Left ventricle myocardium inferior (tissue), 1 donor: ENCODE measurements at regions not wholly inside any gene's neighbourhood (a gene's known extent, or its start where the extent isn't known, plus 50 kb on each side); places are given as distances from the start of the nearest gene placed in this dataset.

Experiments
- DNase-seq: peaks from one replicate; pipeline ENCODE4 v3.0.0-alpha.2; 2020
- H3K27ac ChIP-seq: fragments of 200-600 bp; replicated peaks from 2 replicates; pipeline ENCODE4 v1.8.0; 2021
- H3K27me3 ChIP-seq: fragments of 200-600 bp; 2 replicates; pipeline ENCODE4 v1.8.0; 2021; ENCODE audit warnings: low read depth
- H3K36me3 ChIP-seq: fragments of 200-600 bp; 2 replicates; pipeline ENCODE4 v1.8.0; 2021
- H3K4me1 ChIP-seq: fragments of 200-600 bp; 2 replicates; pipeline ENCODE4 v1.8.0; 2021
- H3K4me3 ChIP-seq: fragments of 200-600 bp; 2 replicates; pipeline ENCODE4 v1.8.0; 2021; ENCODE audit warnings: mild to moderate bottlenecking, moderate library complexity
- H3K9me3 ChIP-seq: fragments of 200-600 bp; replicated peaks from 2 replicates; pipeline ENCODE4 v1.8.0; 2021
- intact Hi-C: fragments of 100-400 bp; cut with micrococcal nuclease; formaldehyde crosslinking; loops from one replicate; pipeline ENCODE4 v1.11.0; 2022
- TF ChIP-seq, protein P1 (sequence below): fragments of 200-600 bp; IDR thresholded peaks from 2 replicates; pipeline ENCODE4 v1.8.0; 2021; ENCODE audit warnings: antibody characterized with exemption, mild to moderate bottlenecking, borderline replicate concordance
- donor health status: DM: no; HTN: yes; CAD: no; lungs with severe emphysema.

DNA sequence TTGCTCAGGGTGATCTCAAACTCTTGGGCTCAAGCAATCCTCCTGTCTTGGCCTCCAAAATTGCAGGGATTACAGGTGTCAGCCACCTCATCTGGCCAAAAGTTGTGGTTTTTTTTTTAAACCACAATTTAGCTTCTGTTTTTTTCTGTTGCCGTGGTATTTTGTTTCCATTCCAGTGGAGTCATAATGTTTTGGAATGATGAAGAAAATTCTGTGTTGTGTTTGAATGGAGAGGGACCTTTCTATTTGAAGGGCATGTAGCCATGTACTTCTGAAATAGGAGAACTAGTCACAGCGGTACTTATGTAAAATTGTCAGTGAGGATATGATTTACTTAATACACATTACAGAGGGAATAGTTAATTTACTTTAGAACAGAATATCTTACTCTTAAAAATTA lies 201.3 kb downstream of the ARL4A start:
- DNase-seq = no peak
- Histone ChIP-seq H3K4me3 (no peak overlapping the region), H3K27me3 (no peaks in the 10 kb centered on the region), H3K9me3 (no peaks in the 10 kb centered on the region), H3K4me1 (no peaks in the 10 kb centered on the region), H3K36me3 (no peaks in the 10 kb centered on the region), H3K27ac (no peak overlapping the region)
- TF ChIP-seq, protein P1, sequence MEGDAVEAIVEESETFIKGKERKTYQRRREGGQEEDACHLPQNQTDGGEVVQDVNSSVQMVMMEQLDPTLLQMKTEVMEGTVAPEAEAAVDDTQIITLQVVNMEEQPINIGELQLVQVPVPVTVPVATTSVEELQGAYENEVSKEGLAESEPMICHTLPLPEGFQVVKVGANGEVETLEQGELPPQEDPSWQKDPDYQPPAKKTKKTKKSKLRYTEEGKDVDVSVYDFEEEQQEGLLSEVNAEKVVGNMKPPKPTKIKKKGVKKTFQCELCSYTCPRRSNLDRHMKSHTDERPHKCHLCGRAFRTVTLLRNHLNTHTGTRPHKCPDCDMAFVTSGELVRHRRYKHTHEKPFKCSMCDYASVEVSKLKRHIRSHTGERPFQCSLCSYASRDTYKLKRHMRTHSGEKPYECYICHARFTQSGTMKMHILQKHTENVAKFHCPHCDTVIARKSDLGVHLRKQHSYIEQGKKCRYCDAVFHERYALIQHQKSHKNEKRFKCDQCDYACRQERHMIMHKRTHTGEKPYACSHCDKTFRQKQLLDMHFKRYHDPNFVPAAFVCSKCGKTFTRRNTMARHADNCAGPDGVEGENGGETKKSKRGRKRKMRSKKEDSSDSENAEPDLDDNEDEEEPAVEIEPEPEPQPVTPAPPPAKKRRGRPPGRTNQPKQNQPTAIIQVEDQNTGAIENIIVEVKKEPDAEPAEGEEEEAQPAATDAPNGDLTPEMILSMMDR = no peak
- intact Hi-C loops = no loop called here

DNA sequence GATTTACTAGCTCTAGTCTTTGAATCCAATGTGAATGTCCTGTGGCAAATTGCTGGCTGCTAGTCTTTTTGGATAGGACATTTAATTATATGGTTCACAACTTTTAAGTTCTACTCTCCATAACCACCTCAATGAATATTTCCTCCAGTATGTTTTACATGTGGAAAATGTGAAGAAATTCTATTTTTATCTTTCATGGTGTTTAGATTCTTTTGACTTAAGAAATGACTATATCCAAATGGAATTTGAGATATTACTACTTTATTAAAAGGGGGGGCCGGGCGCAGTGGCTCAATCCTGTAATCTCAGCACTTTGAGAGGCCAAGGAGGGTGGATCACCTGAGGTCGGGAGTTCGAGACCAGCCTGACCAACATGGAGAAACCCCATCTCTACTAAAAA lies 202.0 kb downstream of the ARL4A start:
- TF ChIP-seq, protein P1 = no peak
- Histone ChIP-seq H3K4me1 (no peaks in the 10 kb centered on the region), H3K9me3 (no peaks in the 10 kb centered on the region), H3K27me3 (no peaks in the 10 kb centered on the region), H3K27ac (no peak overlapping the region), H3K4me3 (no peak overlapping the region), H3K36me3 (no peaks in the 10 kb centered on the region)
- intact Hi-C loops = no loop called here
- no peak for DNase-seq

DNA sequence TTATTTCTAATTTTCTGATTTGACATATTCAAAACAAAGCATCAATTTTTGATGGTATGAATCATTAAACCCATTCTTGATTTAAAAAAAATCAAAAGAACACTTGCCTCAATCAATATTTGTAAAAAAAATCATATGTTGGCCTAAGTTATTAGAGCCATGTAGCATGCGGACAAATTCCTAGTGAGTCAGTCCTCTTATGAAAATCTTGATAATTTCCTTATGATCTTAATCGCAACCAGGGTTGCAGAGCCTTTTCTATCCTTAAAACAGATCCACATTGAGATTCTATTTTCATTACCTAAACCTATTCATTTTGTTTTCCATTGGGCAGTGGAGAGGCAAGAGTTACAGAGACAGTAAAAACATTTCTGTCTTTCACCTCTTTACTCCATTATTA lies 203.2 kb downstream of the ARL4A start:
- Histone ChIP-seq H3K9me3 (no peaks in the 10 kb centered on the region), H3K4me1 (no peaks in the 10 kb centered on the region)

DNA sequence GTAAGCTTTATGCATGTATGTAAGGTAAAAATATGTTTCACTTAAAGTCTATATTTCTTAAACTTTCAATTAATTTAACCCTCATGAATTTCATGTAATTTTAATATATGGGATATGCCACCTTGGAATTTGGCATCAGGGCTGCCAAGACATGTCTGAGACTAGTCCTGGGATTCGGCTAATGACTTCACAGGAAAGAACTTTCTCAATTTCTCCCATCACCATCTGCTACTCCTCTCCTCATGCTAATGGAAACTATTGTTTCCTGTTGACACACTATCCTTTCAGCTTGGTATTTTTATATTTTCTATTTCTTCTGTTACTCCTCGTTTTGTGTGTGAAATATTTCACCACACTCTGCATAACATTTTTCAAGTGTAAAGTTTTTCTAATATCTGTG lies 205.9 kb downstream of the ARL4A start:
- intact Hi-C loops = no loop called here
- no peak overlapping the region for H3K4me3 ChIP-seq
- no peaks in the 10 kb centered on the region for H3K4me1 ChIP-seq
- no peaks in the 10 kb centered on the region for H3K9me3 ChIP-seq
- no peak overlapping the region for H3K27ac ChIP-seq
- H3K27me3 ChIP-seq = no peaks in the 10 kb centered on the region
- TF ChIP-seq, protein P1 = no peak
- no peaks in the 10 kb centered on the region for H3K36me3 ChIP-seq
- no peak for DNase-seq

More for the DNA sequence above, 203.2 kb downstream of the ARL4A start:
- intact Hi-C loops = no loop called here
- H3K4me3 ChIP-seq = no peak overlapping the region
- TF ChIP-seq, protein P1 = no peak
- no peaks in the 10 kb centered on the region for H3K36me3 ChIP-seq
- no peak overlapping the region for H3K27ac ChIP-seq
- H3K27me3 ChIP-seq = no peaks in the 10 kb centered on the region
- DNase-seq = no peak

DNA sequence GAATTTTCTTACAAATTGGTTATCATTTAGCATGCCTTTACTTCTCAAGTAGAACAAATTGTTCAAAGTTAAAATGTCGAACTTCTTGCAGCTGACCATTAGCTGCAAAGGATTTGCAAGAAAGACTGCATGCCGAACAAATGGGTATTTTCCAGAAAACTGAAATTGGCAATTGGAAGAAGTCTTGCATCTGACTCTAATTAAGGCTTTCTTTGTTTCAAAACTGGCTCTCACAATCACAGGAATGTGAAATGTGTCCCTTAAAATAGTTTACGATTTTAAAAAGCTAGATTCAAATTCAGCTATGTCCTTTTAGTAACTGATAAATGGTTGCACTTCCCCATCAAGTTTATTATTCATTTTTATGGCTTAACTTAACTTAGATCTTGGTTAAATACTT lies 207.9 kb downstream of the ARL4A start:
- Histone ChIP-seq H3K9me3 (no peaks in the 10 kb centered on the region), H3K27me3 (no peaks in the 10 kb centered on the region), H3K4me1 (no peaks in the 10 kb centered on the region), H3K36me3 (no peaks in the 10 kb centered on the region), H3K27ac (no peak overlapping the region), H3K4me3 (no peak overlapping the region)
- TF ChIP-seq, protein P1 = no peak
- intact Hi-C loops = no loop called here
- no peak for DNase-seq

DNA sequence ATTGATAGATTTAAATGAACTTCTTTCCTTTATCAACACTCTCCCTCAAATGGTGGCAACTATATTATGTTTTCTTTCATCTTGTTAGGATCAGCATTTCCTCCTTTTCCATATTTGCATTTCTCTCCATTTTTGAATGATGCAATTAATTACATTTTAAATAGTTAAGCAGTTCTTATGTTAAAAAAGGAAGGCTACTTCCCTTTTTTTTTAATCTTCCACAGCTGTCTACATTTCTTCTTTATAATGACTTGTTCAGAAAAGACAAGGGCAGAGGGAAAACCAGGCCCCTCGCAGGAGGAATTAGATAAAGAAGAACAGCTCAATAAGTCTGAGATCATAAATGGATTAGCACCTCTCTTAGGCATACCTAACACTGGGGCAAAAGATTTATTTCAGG lies 208.9 kb downstream of the ARL4A start:
- Histone ChIP-seq H3K4me3 (no peak overlapping the region), H3K4me1 (no peaks in the 10 kb centered on the region), H3K27me3 (no peaks in the 10 kb centered on the region), H3K9me3 (no peaks in the 10 kb centered on the region), H3K27ac (no peak overlapping the region), H3K36me3 (no peaks in the 10 kb centered on the region)
- DNase-seq = no peak
- intact Hi-C loops = no loop called here
- TF ChIP-seq, protein P1 = no peak
